Activated T-helper 9 cell treated with anti-CD3 and anti-CD28 coated beads, Interleukin-2, amount 50 U/mL, for 16 hours (primary cell): ENCODE measurements at regions not wholly inside any gene's neighbourhood (a gene's known extent, or its start where the extent isn't known, plus 50 kb on each side); places are given as distances from the start of the nearest gene placed in this dataset.

Source experiments
- DNase-seq: peaks from one replicate; pipeline ENCODE4 v3.0.0-alpha.2; 2020; ENCODE audit warnings: low read depth

DNA sequence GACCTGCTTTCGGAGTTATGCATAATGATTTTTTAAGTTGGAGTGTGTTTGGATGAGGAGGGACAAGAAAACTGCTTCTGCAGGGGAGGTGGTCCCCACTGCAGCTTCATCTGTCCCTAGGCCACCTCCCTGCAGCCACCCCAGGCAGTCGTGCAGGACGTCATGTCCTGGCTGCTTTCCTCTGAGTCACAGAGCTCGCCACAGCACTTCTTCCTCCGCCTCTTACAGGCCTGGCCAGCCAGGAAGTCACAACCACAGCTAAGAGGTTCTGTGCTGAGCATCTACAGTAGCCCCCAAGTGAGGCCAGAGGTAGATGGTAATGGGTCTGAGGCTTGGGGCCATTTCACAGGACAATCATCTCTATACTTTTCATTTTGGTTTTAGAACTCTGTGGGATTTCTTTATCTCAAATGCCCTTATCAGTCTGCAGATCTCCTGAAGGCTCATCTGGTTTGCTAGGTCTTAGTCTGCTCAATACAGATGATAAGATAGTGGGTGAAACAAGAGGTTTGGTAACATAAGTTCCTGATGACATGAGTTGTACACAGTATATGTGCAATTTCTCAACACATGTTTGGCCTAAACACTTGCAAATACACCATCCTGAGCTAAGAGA, 106.4 kb downstream of the ARF6 start:
- peak; percentile 54 for DNase-seq

DNA sequence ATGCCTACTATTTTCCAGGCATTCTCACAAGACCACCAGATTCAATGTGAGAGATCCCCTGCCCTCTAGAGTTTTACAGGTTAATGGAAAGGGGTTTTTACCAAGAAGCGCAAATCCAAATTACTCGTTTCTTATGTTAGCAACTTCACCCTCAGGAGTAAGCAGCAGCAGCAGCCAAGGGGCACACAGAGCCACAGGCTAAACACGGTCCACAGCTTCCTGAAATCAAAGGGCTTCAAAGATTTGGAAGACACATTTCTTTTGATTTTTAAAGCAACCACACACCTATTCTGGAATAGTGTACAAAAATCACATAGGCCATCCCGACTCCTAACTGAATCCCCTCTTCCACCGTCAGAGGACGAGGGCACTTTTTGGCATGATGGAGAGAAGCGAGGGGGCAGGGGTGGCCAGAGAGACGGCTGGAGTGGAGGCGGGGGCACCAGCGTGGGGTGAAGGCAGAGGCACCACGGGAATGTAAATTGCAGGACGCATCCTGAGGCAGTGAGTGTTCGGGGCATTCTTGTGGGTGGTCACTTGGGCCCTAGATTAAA, 107.0 kb downstream of the ARF6 start:
- no peak for DNase-seq

DNA sequence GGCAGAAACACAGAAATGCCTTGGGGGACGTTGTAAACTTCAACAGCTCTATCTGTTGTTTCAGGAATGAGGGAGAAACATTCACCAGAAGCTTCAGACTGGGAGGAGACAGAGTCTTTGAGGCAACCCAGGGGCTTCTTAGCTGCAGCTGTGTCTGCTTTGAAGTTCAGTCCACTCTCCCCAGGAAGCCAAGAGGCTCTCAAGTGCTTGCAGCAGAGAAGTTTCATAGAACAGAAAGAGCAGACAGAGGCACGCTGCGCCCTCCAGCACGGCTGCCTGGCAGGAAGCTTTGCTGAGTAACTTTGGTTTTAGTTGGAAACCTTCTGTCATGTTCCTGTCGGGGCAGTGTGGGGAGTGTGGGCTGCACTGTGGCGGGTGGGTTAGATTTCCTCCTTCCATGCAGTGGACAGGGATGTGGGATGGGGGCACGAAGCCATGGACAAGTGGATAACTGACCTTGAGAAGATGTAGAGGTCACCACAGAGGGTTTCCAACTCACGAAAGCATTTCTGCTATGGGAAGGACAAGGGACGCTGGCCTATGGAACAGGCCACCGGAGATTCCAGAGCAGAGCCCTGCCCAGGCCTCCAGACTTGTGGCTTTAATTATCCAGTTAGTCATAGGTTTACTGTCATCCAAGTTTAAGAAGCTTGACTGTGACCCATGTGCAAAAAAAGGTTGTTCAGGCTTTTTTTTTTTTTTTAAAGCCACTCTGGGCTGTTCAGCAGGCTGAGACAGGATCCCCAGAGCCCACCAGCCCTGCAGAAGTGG, 107.7 kb downstream of the ARF6 start:
- peak; percentile 60 for DNase-seq

DNA sequence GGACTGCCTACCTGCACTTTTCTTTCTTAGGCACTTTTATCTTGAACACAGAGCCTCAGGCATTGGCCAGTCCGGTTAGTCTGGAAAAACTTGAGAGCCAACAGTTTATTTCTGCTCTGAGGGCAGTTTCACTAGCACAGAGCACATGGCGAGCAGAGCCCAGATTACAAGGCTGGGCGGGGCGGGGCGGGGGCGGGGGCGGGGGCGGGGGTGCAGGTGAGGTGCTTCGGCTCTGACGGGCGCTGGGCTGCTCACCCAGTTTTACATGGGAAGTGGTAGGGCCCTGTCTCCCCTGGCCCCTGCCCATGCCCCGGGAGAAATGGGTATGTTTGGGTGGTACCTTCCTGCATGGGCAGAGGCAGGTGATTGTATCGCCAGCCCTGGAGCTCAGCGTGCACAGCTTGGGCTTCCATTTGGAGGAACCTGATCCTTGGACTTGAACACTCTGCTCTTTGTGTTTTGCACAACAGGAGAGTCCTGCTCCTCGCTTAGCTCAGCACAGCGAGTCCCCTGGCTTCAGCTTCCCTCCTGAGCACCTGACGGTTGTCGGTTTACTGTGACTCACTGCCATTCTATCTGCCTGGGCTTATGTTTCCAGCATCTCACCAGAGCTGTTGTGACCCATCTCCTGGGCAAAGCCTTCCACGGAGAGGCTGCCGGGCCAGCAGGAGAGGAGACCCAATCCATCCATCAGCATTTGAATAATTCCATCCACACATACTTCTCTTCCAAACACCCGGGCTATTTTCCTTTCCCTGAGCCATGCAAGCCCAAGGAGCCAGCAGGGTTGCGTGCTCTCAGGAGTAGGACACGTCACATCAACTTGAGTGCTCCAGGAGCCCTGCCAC, 108.5 kb downstream of the ARF6 start:
- peak; percentile 52 for DNase-seq

DNA sequence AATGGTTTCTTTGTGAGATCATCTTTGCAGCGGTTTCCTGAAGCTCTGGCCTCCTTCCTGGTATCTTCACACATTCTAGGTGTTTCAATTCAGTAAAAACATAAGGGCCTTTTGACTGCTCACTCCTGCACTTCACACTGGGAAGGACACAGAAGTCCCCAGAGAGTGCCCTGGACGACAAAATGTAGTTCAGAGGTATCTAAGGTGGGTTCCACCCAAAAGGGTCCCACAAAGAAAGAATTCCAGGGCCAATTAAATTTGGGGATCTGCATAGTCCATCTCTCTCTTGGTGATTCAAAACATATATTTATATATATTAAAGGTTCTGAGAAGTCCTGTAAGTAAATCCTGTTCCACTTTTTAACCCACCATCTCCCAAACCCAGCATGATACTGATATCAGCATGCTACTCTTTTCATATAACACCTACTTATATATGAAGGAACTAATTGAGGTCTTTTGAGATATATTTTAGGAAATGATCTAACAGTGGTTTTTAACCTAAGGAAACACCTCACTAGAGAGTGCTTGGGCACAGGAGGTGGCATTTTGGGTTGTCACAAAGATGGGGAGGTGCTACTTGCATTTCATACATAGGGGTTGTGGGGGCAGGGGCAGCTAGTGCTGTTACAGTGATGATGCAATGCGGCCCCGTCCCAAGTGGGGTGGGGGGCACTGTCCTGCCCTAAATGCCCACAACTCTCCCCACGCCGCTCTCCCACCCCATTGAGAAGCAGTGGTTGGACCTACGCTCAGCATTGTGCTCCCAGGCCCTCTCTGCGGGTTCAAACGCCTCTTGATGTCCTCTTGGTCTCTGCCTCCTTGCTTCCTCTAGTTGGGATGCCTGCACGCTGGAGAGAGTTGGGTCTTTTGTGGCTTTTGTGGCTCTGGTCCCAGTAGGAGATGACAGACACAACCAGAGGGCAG, 109.4 kb downstream of the ARF6 start:
- DNase-seq, result peak; percentile 63

DNA sequence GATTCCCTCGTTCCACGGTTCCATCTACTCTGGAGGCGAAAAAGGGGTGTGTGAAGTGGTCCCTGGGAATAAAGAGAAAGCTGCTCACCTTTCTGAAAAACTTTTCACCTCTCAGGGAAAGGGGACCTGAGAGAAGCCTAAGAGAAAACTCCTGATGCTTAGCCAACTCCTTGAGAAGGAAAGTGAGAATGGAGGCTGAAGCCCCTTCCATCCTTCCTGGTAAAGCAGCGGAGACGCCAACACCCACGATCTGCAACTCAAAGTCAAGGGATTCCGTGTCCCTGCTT, 110.0 kb downstream of the ARF6 start:
- DNase-seq, result no peak

DNA sequence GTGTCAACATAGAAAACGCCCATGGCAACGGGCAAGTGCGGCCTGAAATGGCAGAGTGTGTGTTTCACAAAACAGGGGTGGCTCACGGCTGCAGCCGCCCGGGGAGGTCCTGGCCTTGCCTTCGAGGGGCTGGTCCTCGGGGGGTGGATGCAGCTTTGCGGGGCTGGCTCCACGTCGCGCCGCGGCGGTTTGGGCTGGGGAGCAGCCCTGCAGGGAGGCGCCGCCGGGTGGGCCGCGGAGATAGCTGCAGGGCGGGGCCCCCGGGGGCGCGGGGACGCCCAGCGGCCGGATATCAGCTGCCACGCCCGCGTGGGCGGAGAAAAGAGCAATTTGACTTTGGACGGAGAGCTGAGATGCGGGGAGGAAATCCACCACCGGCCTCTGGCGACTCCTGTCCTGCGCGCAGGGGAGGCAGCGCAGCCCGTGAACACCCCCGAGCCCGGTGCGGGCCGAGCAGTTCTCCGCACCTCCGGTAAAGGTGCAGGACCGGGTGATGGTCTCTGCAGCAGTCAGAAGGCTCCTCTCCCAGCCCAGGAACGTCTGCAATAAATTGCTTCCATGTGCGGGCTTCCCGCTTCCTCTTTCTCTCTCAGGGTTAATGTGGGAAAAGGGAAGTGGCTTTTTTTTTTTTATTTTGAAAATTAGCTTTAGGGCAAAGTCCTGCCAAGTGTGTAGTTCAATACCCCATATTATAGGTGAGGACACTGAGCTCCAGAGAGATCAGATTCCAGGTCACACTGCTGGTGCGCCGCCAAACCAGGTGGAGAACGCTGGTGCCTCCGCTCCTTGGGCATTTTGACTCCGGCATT, 110.5 kb downstream of the ARF6 start:
- peak; percentile 63 for DNase-seq

DNA sequence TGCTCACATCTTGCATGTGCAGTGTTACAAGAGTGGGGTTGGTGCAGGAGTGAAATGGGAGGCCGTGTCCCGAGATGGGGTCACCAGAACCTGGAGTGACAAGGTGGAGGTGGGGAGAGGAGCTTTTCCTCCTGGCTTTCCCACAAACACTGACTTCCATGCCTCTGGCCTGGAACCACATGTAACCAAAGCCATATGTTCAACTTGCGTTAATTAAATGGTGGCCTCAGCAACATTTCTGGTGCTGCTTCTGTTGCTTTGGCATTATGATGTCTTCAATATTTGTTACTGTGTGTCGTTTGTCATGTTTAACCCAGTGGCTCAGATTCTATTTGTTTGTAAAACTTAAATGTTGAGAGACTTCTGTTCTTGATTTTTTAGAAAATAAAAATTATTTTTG, 110.2 kb downstream of the VCPKMT start:
- DNase-seq, result no peak

DNA sequence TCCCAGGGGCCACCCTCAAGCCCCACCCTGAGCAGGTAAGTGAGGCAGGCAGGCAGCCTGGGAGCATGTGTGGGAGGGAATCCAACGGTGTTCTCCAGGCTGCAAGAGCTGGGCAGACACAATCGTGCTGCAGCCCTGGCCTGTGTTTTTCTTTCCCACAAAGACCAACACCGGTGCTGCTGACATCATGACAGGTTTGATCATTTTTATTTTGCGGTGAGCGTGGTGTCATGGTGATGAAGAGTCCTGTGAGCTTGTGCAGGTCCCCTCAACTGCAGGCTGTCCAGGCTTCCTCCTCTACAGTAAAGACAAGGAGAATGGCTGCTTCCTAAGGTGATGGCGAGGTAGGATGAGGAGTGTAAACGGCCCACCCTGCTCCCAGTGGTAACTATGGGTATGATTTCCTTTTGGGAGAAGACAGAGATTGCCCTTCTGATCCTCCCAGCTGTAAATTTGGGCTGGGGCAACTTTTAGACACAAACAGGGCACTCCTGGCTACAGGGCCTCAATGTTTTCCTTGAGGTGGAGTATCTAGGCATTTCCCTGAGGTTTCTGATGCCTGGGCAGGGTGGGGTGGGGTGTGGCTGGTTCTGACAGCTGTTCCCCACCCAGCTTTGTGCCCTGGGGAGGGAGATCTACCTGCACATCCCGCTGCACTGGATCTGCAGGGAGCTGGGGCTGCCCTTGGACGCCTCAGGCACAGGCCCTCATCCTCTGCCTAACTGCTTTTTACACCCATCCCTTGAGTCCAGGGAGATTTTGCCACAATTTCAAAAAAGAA, 109.1 kb downstream of the VCPKMT start:
- DNase-seq, result no peak

DNA sequence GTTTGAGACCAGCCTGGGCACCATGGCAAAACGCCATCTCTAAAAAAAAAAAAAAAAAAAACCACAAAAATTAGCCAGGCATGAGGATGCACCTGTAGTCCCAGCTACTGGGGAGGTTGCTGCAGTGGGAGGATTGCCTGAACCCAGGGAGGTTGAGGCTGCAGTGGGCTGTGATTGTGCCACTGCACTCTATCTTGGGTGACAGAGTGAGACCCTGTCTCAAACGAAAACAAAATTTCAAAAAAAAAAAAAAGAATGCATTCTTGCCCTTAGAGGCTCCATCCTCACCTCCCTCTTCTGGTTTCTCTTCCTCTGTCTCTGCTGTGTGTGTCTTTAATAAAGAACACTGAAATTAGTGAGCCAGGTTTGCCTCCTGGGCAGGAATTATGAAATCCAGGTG, 107.8 kb downstream of the VCPKMT start:
- no peak for DNase-seq

DNA sequence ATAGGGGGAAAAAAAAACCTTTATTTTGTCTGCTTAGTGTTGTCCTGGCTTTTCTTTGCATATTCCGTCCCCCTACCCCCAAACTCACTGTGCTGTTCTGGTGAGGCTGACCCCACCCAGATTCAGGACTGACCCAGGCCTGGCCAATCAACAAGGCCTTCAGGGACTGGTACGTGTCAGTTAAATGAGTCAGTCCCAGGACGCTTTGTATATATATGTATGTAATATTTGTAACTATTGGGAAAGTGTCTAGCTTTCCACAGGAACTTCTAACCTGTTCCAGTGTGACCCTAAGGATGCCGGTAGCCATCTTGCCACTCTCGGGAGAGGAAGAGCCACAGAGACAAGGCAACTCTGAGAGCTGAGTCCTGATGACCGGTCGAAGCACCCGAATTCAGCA, 107.4 kb downstream of the VCPKMT start:
- DNase-seq, result no peak

DNA sequence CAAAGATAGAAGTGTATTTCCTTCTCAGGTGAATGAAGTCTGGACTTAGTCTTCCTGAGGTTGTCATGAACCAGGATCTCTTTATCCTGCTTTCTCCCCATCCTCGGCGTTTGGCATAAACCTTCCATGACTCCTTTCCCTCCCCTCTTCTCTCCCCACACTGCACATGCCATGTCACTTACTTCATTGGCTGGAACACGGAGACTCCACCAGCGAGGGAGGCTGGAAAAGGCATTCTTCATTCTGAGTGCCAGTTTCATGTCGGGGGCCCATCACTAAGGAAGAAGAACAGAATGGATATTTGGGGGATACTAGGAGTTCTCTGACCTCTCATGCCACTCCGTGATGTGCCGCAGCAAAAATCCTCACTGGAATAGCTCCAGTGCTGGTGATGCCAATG, 105.6 kb downstream of the VCPKMT start:
- no peak for DNase-seq

DNA sequence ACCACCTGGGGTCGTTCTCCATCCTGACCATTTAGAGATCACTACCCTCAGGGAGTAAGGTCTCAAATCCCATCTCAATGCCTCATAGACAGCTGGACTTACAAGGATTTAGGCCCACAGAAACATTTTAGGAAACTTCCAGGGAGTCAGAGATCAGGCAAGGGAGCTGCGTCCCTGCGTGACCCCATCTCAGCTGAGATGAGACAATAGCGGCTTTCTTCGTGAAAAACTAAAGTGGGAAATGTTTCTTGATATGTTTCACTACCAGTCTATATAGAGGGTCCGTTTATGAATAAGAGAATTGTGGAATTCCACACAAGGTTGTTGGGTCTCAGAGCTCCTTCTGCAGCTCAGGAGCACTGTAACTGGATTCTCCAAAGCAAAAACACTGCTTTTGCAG, 105.1 kb downstream of the VCPKMT start:
- no peak for DNase-seq

DNA sequence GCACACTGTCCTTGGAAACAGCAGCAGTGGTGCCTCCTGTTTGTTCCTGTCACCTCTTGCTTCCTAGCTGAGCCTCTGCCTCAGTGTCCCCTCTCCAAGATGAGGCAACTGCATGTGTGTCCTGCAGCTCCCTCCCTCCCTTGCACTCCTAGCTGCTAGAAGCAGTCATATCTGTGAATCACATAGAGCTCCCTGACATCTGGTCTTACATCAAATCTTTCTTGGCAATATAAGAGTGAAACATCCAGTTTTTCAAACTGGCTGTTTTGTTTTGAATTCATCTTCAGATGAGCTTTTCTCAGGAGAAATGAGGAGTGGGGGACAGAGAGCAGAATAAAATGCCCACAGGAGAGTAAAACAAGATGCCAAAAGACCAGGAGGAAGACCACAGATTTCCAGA, 103.7 kb downstream of the VCPKMT start:
- DNase-seq, result no peak

DNA sequence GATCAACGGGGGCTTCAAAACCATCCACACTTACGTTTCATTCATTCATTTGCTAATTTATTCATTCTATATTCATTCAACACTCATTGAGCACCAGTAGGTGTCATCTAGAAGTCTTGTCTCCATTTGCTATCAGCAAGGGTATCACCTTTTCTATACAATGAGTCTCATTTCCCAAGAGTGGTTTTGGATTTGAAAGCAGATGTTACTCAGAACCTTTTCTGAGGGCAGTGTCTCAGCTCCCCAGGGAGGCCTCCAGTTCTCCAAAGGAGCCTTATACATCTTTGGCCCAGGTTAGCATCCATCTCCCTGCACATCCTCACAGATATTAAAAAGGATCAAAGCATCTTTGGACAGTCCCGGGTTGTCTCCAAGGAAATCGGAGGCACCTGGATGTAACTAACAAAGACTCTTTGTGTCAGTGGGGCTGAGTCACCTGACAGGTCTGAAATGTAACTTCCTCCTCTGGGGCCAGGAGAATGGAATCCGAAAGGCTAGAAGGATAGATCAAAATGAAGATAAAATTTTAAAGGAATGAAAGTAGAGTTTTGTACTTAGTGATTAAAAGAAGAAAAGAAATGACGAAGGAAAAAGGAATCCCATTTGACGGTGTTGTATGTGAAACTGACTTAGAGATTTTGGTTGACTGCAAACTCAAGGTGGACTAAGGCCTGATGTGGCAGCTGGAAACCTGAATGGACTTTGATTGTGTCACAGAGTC, 103.0 kb downstream of the VCPKMT start:
- DNase-seq, result no peak

DNA sequence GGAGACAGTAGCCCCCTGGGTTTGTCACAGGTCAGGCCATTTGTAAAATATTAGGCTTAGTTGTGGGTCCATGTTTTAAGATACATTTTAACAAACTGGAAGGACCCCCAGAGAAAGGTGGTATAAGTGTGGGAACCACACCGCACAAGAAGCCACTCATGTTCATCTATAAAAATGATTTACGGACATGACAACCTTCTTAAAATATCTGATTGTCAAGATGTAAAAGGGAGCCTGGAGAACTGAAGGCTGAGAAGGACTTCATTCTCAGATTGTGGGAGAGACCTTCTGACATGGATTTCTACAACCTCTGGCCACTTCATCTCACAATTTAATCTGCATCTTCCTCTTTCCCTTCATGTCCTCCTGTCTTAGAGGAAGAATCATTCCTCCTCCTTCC, 102.4 kb downstream of the VCPKMT start:
- no peak for DNase-seq

DNA sequence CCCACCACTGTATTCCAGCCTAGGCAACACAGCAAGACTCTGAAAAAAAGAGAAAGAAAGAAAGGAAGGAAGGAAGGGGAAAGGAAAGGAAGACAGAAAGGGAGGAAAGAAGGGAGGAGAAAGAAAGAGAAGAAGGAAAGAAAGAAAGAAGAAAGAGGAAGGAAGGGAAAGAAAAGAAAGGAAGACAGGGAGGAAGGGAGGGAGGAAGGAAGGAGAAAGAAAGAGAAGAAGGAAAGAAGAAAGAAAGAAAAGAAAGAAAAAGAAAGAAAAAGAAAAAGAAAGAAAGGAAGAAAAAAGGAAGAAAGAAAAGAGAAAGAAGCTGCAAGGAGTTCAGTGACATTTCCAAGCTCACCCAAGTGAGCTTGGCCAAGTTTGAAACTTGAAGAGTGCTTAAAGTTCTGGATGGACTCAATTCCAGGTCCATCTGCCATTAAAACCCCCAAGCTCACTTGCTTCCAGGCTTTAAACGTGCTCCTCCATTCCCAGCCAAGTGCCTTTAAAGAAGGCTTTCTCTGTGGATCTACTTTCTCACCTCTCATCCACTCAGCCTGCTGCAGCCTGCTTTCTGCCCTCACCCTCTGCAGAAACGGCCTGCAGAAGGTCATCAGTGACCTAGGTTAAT, 101.5 kb downstream of the VCPKMT start:
- DNase-seq, result no peak

DNA sequence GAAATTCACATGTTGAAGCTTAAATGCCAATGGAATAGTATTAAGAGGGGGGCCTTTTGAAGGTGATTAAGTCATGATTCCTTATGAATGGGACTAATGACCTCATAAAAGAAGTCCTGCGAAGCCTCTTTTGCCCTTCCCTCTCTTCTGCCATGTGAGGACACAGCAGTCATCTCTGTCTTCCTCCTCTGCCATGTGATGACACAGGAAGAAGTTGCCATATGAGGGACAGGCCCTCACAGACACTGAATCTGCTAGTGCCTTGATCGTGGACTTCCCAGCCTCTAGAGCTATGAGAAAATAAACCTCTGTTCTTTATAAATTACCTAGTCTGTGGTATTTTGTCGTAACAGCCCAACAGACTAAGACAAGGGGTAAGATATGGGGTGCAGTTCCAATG, 100.7 kb downstream of the VCPKMT start:
- DNase-seq, result no peak
